Endothelial cell of umbilical vein (primary cell): ENCODE measurements at regions not wholly inside any gene's neighbourhood (a gene's known extent, or its start where the extent isn't known, plus 50 kb on each side); places are given as distances from the start of the nearest gene placed in this dataset.
A peak's percentile ranks its signal among the peaks of the same experiment; 100 is the strongest.

ENCODE experiments used
- BruUV-seq: library from RNA; stranded (reverse); fragments of 400-500 nt; replicated peaks from 2 replicates; lab custom pipeline; 2021; lab: Mats Ljungman, UMichigan
- CTCF ChIA-PET: fragments of 300-600, 350-600 bp; sonication (Branson Sonifier 250); formaldehyde crosslinking; loops from one replicate; lab custom pipeline; 2021; ENCODE audit warnings: antibody characterized with exemption, inconsistent platforms; lab: Charles Lee
- POLR2A ChIA-PET: fragments of 300-600, 350-600 bp; sonication (Branson Sonifier 250); formaldehyde crosslinking; loops from one replicate; lab custom pipeline; 2021; ENCODE audit warnings: antibody characterized with exemption, inconsistent platforms; lab: Charles Lee
- DNase-seq: peaks from one replicate; pipeline ENCODE4 v3.0.0-alpha.2; 2011; ENCODE audit warnings: low read depth, low spot score
- FAIRE-seq: peaks from 2 replicates; lab custom pipeline; 2011; peaks lifted over from hg19 to GRCh38; lab: Jason Lieb, UNC
- H2AFZ ChIP-seq: 2 replicates; pipeline ENCODE4 v1.6.0; 2012; ENCODE audit warnings: low read depth, low read length, control low read depth, inconsistent platforms
- H3K27ac ChIP-seq: 2 replicates; pipeline ENCODE4 v1.5.1; 2011; ENCODE audit warnings: low read depth, mild to moderate bottlenecking, control low read depth, low read length, moderate library complexity; ENCODE audit not compliant: insufficient read depth
- H3K27me3 ChIP-seq, 2 experiments: 2 replicates each; pipeline versions ENCODE4 v1.6.0 to v1.6.1; 2011; ENCODE audit warnings: low read length in 2 of 2, mixed read lengths in 1 of 2; ENCODE audit not compliant: control insufficient read depth in 2 of 2, insufficient read depth in 2 of 2
- H3K36me3 ChIP-seq, 2 experiments: 2 replicates in 1 of 2; 3 replicates in 1 of 2; pipeline ENCODE4 v1.5.1; 2011; ENCODE audit warnings: low read length in 2 of 2, mild to moderate bottlenecking in 1 of 2, moderate library complexity in 1 of 2; ENCODE audit not compliant: control insufficient read depth in 2 of 2, insufficient read depth in 2 of 2; ENCODE audit errors: extremely low read depth in 1 of 2
- H3K4me1 ChIP-seq: 3 replicates; pipeline ENCODE4 v1.5.1; 2011; ENCODE audit warnings: mild to moderate bottlenecking, low read length; ENCODE audit not compliant: control insufficient read depth, insufficient read depth; ENCODE audit errors: extremely low read depth
- H3K4me2 ChIP-seq: 2 replicates; pipeline ENCODE4 v1.6.1; 2011; ENCODE audit warnings: low read length, control low read depth, mixed read lengths; ENCODE audit not compliant: insufficient read depth
- H3K4me3 ChIP-seq, 3 experiments: fragments of 200-600 bp in 1 of 3; sonication (generic), shearing (Covaris generic) in 1 of 3; replicated peaks in 1 of 3; 2 replicates each; pipeline ENCODE4 v1.5.1; 2011 to 2016; ENCODE audit warnings: control low read depth in 3 of 3, low read length in 3 of 3, mild to moderate bottlenecking in 2 of 3, inconsistent platforms in 1 of 3, low read depth in 1 of 3, moderate library complexity in 1 of 3; ENCODE audit not compliant: insufficient read depth in 1 of 3
- H3K79me2 ChIP-seq: 2 replicates; pipeline ENCODE4 v1.6.0; 2012; ENCODE audit warnings: low read length, inconsistent platforms; ENCODE audit not compliant: control insufficient read depth, insufficient read depth
- H3K9ac ChIP-seq: replicated peaks from 2 replicates; pipeline ENCODE3; 2011; ENCODE audit warnings: low read length, control low read depth; ENCODE audit not compliant: insufficient read depth; ENCODE audit errors: extremely low read depth
- H3K9me1 ChIP-seq: replicated peaks from 3 replicates; pipeline ENCODE4 v1.6.0; 2011; ENCODE audit warnings: mild to moderate bottlenecking, low read length; ENCODE audit not compliant: control insufficient read depth, insufficient read depth; ENCODE audit errors: extremely low read depth
- H3K9me3 ChIP-seq: replicated peaks from 2 replicates; pipeline ENCODE4 v1.5.1; 2012; ENCODE audit warnings: low read length, inconsistent platforms; ENCODE audit not compliant: control insufficient read depth, insufficient read depth
- H4K20me1 ChIP-seq: replicated peaks from 2 replicates; pipeline ENCODE3; 2011; ENCODE audit warnings: mild to moderate bottlenecking, low read length; ENCODE audit not compliant: control insufficient read depth, insufficient read depth; ENCODE audit errors: extremely low read depth
- EZH2 ChIP-seq: IDR thresholded peaks from 2 replicates; pipeline ENCODE4 v1.6.1; 2012; ENCODE audit warnings: borderline replicate concordance, low read depth, mild to moderate bottlenecking, moderate library complexity, low read length, inconsistent platforms; ENCODE audit not compliant: severe bottlenecking
- FOS ChIP-seq: IDR thresholded peaks from 2 replicates; pipeline ENCODE4 v1.6.1; 2011; ENCODE audit warnings: mild to moderate bottlenecking, low read length, moderate library complexity, borderline replicate concordance; ENCODE audit not compliant: insufficient read depth
- GATA2 ChIP-seq: IDR thresholded peaks from 2 replicates; pipeline ENCODE4 v1.7.0; 2011; ENCODE audit warnings: low read depth, mild to moderate bottlenecking, moderate library complexity, mixed read lengths, low read length; ENCODE audit not compliant: insufficient read length, insufficient read depth
- JUN ChIP-seq: IDR thresholded peaks from 2 replicates; pipeline ENCODE4 v1.6.1; 2011; ENCODE audit warnings: borderline replicate concordance, low read depth; ENCODE audit not compliant: insufficient read length, insufficient read depth
- MYC ChIP-seq: IDR thresholded peaks from one replicate; pipeline ENCODE4 v1.6.1; 2011; ENCODE audit warnings: mild to moderate bottlenecking, low read depth, low read length
- POLR2A ChIP-seq: IDR thresholded peaks from 2 replicates; pipeline ENCODE4 v1.6.1; 2012; ENCODE audit warnings: low read depth, mild to moderate bottlenecking, control low read depth, low read length
- POLR2AphosphoS5 ChIP-seq: IDR thresholded peaks from 2 replicates; pipeline ENCODE4 v1.6.1; 2012; ENCODE audit warnings: low read depth, mild to moderate bottlenecking, control low read depth, low read length, moderate library complexity; ENCODE audit not compliant: insufficient read depth
- dilution Hi-C: fragments of 300-500 bp; cut with MboI; formaldehyde crosslinking; loops from one replicate; pipeline ENCODE4 v1.15.0; 2019; ENCODE audit warnings: low sequenced_read_pairs; ENCODE audit not compliant: extremely low pct_ligation_motif_present
- intact Hi-C: fragments of 100-400 bp; cut with micrococcal nuclease; formaldehyde crosslinking; loops from one replicate; pipeline ENCODE4 v1.10.0; 2022
- TF ChIP-seq, protein P1 (sequence below), 2 donors: IDR thresholded peaks; 1 replicate in 1 of 2; 2 replicates in 1 of 2; pipeline ENCODE4 v1.5.1; 2011; ENCODE audit warnings: low read length in 2 of 2, mild to moderate bottlenecking in 2 of 2, moderate library complexity in 2 of 2, control low read depth in 1 of 2, inconsistent platforms in 1 of 2, low read depth in 1 of 2; ENCODE audit not compliant: insufficient read depth in 1 of 2; ENCODE audit errors: extremely low read depth in 1 of 2
- TF ChIP-seq, protein P2 (sequence below): IDR thresholded peaks from 2 replicates; pipeline ENCODE4 v1.6.1; 2011; ENCODE audit not compliant: insufficient read depth, insufficient read length

DNA sequence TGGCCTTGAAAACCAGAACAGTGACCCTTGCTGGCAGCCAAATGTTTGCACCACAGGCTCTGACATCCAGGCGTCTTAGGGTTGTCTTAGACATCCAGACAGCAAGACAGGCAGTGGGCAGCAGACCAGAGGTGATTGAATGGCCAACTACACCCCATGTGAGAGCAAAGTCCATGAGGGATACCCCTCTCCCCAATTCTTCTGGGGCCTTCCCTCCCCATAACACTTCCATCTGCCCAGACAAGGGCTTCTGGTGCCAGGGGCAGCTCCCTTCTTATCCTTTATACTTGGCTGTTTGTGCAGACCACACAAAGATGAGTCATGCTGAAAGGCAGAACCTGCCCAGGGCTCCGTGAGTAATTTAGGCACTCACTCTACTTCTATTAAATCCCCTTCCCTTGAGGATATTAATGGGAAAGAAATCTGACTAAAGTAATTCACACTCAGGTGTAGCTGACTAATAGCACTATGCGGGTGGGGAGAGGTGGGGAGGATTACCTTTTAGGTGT, 257.9 kb downstream of the UACA start:
- Histone ChIP-seq H3K9me1 (no peaks in the 10 kb centered on the region), H3K4me2 (no peak overlapping the region), H3K27ac (no peak overlapping the region), H3K9me3 (no peaks in the 10 kb centered on the region), H3K36me3 (no peaks in the 10 kb centered on the region), H2AFZ (no peak overlapping the region), H3K79me2 (no peaks in the 10 kb centered on the region), H3K4me3 (no peak overlapping the region), H3K9ac (no peak overlapping the region), H3K4me1 (peaks cover 28% of the 10 kb centered on the region), H3K27me3 (no peaks in the 10 kb centered on the region), H4K20me1 (no peaks in the 10 kb centered on the region)
- ChIA-PET CTCF (interaction anchor here (0.6 to 1.8 kb wide), 9 partner anchors 9 to 1029 kb away, joined by 3 to 7 read pairs (median 4); no protein-coding TSS in a partner anchor), POLR2A (interaction anchor here (0.5 to 1.0 kb wide), 2 partner anchors 9 to 1043 kb away, joined by 3 read pairs; no protein-coding TSS in a partner anchor)
- dilution Hi-C loops, result no loop called here
- DNase-seq (peak; percentile 59), FAIRE-seq (peak; percentile 70)
- TF ChIP-seq, protein P1, sequence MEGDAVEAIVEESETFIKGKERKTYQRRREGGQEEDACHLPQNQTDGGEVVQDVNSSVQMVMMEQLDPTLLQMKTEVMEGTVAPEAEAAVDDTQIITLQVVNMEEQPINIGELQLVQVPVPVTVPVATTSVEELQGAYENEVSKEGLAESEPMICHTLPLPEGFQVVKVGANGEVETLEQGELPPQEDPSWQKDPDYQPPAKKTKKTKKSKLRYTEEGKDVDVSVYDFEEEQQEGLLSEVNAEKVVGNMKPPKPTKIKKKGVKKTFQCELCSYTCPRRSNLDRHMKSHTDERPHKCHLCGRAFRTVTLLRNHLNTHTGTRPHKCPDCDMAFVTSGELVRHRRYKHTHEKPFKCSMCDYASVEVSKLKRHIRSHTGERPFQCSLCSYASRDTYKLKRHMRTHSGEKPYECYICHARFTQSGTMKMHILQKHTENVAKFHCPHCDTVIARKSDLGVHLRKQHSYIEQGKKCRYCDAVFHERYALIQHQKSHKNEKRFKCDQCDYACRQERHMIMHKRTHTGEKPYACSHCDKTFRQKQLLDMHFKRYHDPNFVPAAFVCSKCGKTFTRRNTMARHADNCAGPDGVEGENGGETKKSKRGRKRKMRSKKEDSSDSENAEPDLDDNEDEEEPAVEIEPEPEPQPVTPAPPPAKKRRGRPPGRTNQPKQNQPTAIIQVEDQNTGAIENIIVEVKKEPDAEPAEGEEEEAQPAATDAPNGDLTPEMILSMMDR (IDR thresholded peaks at IDR 0.05; ENCODE audit: extremely low read depth in 1 of 2, insufficient read depth in 1 of 2, low read depth in 1 of 2, low read length in 2 of 2), result no peak
- TF ChIP-seq JUN (peak; percentile 62), FOS (peak; percentile 85)
- intact Hi-C loops, result no loop called here
- no TSS peak for BruUV-seq

DNA sequence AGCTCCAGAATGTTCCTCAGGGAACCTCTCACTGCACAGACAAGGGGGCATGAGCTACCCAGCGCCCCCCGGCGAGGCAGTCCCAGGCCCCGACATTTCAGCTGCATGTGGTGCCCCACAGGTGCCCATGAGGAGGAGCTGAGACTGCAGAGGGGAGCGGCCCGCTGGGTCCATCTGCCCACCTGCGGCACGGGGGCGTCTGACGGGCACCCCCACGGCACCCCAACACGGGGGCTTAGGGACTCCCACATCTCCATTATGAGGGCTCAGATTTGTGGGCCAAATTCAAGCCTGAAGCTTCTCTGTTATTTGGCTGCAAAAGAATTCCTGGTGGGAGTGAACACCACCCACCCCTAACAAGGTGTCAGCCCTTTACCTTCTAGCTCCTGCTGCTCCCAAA, 258.4 kb downstream of the UACA start:
- FAIRE-seq, result no peak
- no peak overlapping the region for H3K9ac ChIP-seq

More for the DNA sequence above, 258.4 kb downstream of the UACA start:
- Histone ChIP-seq H3K4me2 (no peak overlapping the region), H3K36me3 (no peaks in the 10 kb centered on the region), H3K27ac (no peak overlapping the region), H3K4me1 (peaks cover 28% of the 10 kb centered on the region), H3K79me2 (no peaks in the 10 kb centered on the region), H3K9me1 (no peaks in the 10 kb centered on the region), H3K27me3 (no peaks in the 10 kb centered on the region), H2AFZ (no peak overlapping the region), H3K4me3 (no peak overlapping the region), H3K9me3 (no peaks in the 10 kb centered on the region), H4K20me1 (no peaks in the 10 kb centered on the region)
- POLR2A ChIA-PET, result interaction anchor here (0.5 kb wide), 1 partner anchor 1042 kb away, joined by 3 read pairs; no protein-coding TSS in a partner anchor
- intact Hi-C loops (no loop called here), dilution Hi-C loops (no loop called here)
- no TSS peak for BruUV-seq
- CTCF ChIA-PET, result interaction anchor here (0.9 to 1.8 kb wide), 9 partner anchors 8 to 80 kb away, joined by 3 to 7 read pairs (median 4); no protein-coding TSS in a partner anchor
- TF ChIP-seq POLR2AphosphoS5 (no peak), EZH2 (no peak), JUN (no peak), POLR2A (no peak), MYC (no peak), GATA2 (no peak), FOS (no peak)
- TF ChIP-seq, protein P1 (IDR thresholded peaks at IDR 0.05; ENCODE audit: extremely low read depth in 1 of 2, insufficient read depth in 1 of 2, low read depth in 1 of 2, low read length in 2 of 2), result no peak
- TF ChIP-seq, protein P2, sequence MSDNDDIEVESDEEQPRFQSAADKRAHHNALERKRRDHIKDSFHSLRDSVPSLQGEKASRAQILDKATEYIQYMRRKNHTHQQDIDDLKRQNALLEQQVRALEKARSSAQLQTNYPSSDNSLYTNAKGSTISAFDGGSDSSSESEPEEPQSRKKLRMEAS, result no peak
- DNase-seq, result no peak
